Naive thymus-derived CD4-positive, alpha-beta T cell (primary cell): ENCODE measurements at regions not wholly inside any gene's neighbourhood (a gene's known extent, or its start where the extent isn't known, plus 50 kb on each side); places are given as distances from the start of the nearest gene placed in this dataset.
A peak's percentile ranks its signal among the peaks of the same experiment; 100 is the strongest.

Experiments used
- ATAC-seq: fragments of 150-1000 bp; cut with Tn5 transposase; 2 replicates; pipeline ENCODE4 v1.10.0; 2021; ENCODE audit warnings: mild to moderate bottlenecking, moderate library complexity
- CTCF ChIA-PET: fragments of 350-600 bp; sonication (Branson Sonifier 250); formaldehyde crosslinking; loops from one replicate; lab custom pipeline; 2021; ENCODE audit warnings: antibody characterized with exemption; lab: Charles Lee
- POLR2A ChIA-PET: fragments of 350-600 bp; sonication (Branson Sonifier 250); formaldehyde crosslinking; loops from one replicate; lab custom pipeline; 2021; ENCODE audit warnings: antibody characterized with exemption, inconsistent platforms; lab: Charles Lee
- DNase-seq, 9 donors: peaks; one replicate each; pipeline versions ENCODE4 v3.0.0 to v3.0.0-alpha.2; 2020 to 2022; ENCODE audit warnings: mixed read lengths in 1 of 9
- H3K27ac ChIP-seq: one replicate; pipeline ENCODE4 v1.7.0; 2013; ENCODE audit warnings: mild to moderate bottlenecking, low read depth, low read length, moderate library complexity
- H3K27me3 ChIP-seq, 2 donors: one replicate each; pipeline ENCODE4 v1.7.0; 2013; ENCODE audit warnings: low read length in 2 of 2, mild to moderate bottlenecking in 2 of 2, moderate library complexity in 2 of 2; ENCODE audit not compliant: control insufficient read depth in 2 of 2, insufficient read depth in 2 of 2
- H3K36me3 ChIP-seq, 3 experiments: 1 replicate in 2 of 3; 2 replicates in 1 of 3; pipeline ENCODE4 v1.7.0; 2013; ENCODE audit warnings: low read length in 3 of 3, mild to moderate bottlenecking in 3 of 3, moderate library complexity in 1 of 3; ENCODE audit not compliant: insufficient read depth in 3 of 3, control insufficient read depth in 2 of 3
- H3K4me1 ChIP-seq, 2 donors: one replicate each; pipeline ENCODE4 v1.7.0; 2013; ENCODE audit warnings: low read length in 2 of 2, mild to moderate bottlenecking in 2 of 2, moderate library complexity in 1 of 2; ENCODE audit not compliant: control insufficient read depth in 2 of 2, insufficient read depth in 2 of 2
- H3K4me3 ChIP-seq: 2 replicates; pipeline ENCODE4 v1.7.0; 2013; ENCODE audit warnings: mild to moderate bottlenecking, low read length
- H3K9me3 ChIP-seq, 3 experiments: 1 replicate in 2 of 3; 2 replicates in 1 of 3; pipeline ENCODE4 v1.7.0; 2013; ENCODE audit warnings: low read length in 3 of 3; ENCODE audit not compliant: control insufficient read depth in 2 of 3
- H3K27ac Mint-ChIP-seq, 9 donors: one replicate each; pipeline ENCODE4 v1.8.0; 2020 to 2022; ENCODE audit warnings: mixed read lengths in 9 of 9, mild to moderate bottlenecking in 8 of 9, moderate library complexity in 5 of 9, inconsistent platforms in 2 of 9
- H3K27me3 Mint-ChIP-seq, 5 donors: one replicate each; pipeline ENCODE4 v1.8.0; 2021 to 2022; ENCODE audit warnings: mixed read lengths in 5 of 5, mild to moderate bottlenecking in 1 of 5
- H3K36me3 Mint-ChIP-seq, 5 donors: one replicate each; pipeline ENCODE4 v1.8.0; 2020 to 2022; ENCODE audit warnings: mixed read lengths in 5 of 5, mild to moderate bottlenecking in 3 of 5, inconsistent platforms in 1 of 5
- H3K4me1 Mint-ChIP-seq, 7 donors: one replicate each; pipeline ENCODE4 v1.8.0; 2020 to 2022; ENCODE audit warnings: mixed read lengths in 7 of 7, mild to moderate bottlenecking in 3 of 7, inconsistent platforms in 1 of 7
- H3K4me3 Mint-ChIP-seq, 10 donors: one replicate each; pipeline ENCODE4 v1.8.0; 2020 to 2022; ENCODE audit warnings: mild to moderate bottlenecking in 10 of 10, mixed read lengths in 10 of 10, moderate library complexity in 6 of 10, inconsistent platforms in 2 of 10
- H3K9me3 Mint-ChIP-seq, 11 donors: one replicate each; pipeline ENCODE4 v1.8.0; 2020 to 2022; ENCODE audit warnings: mixed read lengths in 11 of 11, mild to moderate bottlenecking in 4 of 11, inconsistent platforms in 1 of 11, moderate library complexity in 1 of 11
- intact Hi-C, 2 donors: fragments of 100-400 bp; cut with micrococcal nuclease; formaldehyde crosslinking; loops; one replicate each; pipeline ENCODE4 v1.15.1; 2023

DNA sequence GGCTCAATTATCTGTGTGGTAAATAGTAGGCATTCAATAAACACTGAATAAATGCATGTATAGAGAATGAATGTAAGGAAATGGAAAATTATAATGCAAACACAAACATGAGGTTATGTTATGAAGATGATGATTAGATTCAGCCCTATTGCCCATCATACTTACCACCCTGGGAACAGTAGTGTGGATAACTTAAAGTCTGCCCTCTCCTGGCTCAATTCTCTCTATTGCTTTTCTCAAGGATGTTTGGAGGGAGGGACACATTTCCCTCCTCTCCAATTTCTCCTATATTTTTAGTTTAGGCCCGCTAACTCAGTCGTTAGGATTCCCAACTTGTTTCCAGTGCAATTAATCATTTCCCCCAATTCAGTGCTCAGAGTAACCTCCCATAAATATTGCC, 101.5 kb upstream of the TNR start:
- no peak for ATAC-seq
- H3K4me1 ChIP-seq: no peaks in the 10 kb centered on the region
- Mint-ChIP-seq H3K4me1 (peaks cover 0 to 2% (median 0%) of the 10 kb centered on the region in 7 donors), H3K4me3 (no peak overlapping the region), H3K27ac (no peak overlapping the region), H3K36me3 (no peaks in the 10 kb centered on the region), H3K9me3 (peaks cover 0 to 13% (median 3%) of the 10 kb centered on the region in 11 donors), H3K27me3 (peaks cover 4 to 57% (median 35%) of the 10 kb centered on the region in 5 donors)
- ChIA-PET POLR2A (no interaction called here), CTCF (no interaction called here)
- H3K36me3 ChIP-seq: no peaks in the 10 kb centered on the region
- no peaks in the 10 kb centered on the region for H3K27me3 ChIP-seq
- DNase-seq: no peak
- intact Hi-C loops: no loop called here
- H3K27ac ChIP-seq: no peak overlapping the region
- no peak overlapping the region for H3K4me3 ChIP-seq
- no peaks in the 10 kb centered on the region for H3K9me3 ChIP-seq

DNA sequence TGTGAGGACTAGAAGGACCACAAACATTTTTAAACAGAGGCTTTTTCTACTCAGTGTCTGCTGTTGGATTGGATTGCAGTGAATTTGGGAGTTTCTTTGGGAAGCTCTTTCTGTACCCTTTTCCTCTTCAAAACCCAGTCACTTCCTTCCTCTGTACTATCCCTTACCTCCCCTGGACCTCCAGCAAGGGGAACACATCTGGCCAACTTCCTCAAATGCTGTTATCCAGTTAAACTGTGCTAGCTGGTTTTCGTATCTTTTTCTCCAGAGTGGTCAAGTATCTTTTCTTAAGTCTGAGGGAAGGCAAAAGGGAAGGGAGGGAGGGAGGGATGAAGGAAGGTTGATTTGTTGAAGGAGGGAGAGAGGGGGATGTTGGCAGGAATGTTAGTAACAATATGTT, 99.2 kb upstream of the TNR start:
- H3K27ac ChIP-seq: no peak overlapping the region
- H3K4me1 ChIP-seq: no peaks in the 10 kb centered on the region
- Mint-ChIP-seq H3K36me3 (no peaks in the 10 kb centered on the region), H3K4me1 (peaks cover 0 to 2% (median 0%) of the 10 kb centered on the region in 7 donors), H3K9me3 (peaks cover 0 to 13% (median 5%) of the 10 kb centered on the region in 11 donors), H3K4me3 (no peak overlapping the region), H3K27me3 (peaks cover 7 to 56% (median 29%) of the 10 kb centered on the region in 5 donors), H3K27ac (no peak overlapping the region)
- DNase-seq (no peak), ATAC-seq (no peak)
- ChIA-PET CTCF (interaction anchor here (0.6 kb wide), 1 partner anchor 82 kb away, joined by 3 read pairs; no protein-coding TSS in a partner anchor), POLR2A (no interaction called here)
- intact Hi-C loops: no loop called here
- H3K9me3 ChIP-seq: no peaks in the 10 kb centered on the region
- no peaks in the 10 kb centered on the region for H3K27me3 ChIP-seq
- no peaks in the 10 kb centered on the region for H3K36me3 ChIP-seq
- no peak overlapping the region for H3K4me3 ChIP-seq

DNA sequence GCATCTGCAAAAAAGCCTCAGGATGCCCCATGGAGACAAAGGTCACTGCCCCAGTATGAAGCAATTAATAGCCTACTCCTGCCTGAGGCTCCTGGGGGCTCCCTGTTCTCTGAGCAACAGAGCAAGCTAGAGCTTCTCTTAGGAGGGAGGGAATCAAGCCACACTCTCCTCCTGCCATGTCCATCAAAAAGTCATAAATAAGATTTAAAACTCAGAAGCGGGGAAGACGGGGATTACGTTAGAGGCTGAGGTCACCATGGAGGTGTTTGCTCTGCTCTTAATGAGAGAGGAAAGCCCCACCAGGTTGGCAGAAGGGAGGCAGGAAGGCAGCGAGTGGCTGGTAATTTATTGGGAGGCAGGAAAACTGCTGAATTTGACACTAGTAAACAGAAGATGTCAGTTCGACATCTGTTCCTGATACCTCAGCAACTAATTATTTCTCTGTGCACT, 98.4 kb upstream of the TNR start:
- POLR2A ChIA-PET: no interaction called here
- no peaks in the 10 kb centered on the region for H3K27me3 ChIP-seq
- H3K36me3 ChIP-seq: no peaks in the 10 kb centered on the region
- H3K27ac Mint-ChIP-seq: no peak overlapping the region
- H3K4me3 ChIP-seq: no peak overlapping the region
- peaks cover 5 to 49% (median 29%) of the 10 kb centered on the region in 5 donors for H3K27me3 Mint-ChIP-seq
- H3K9me3 ChIP-seq: no peaks in the 10 kb centered on the region
- intact Hi-C loops: no loop called here
- no peaks in the 10 kb centered on the region for H3K4me1 ChIP-seq
- CTCF ChIA-PET: interaction anchor here (0.6 kb wide), 1 partner anchor 82 kb away, joined by 3 read pairs; no protein-coding TSS in a partner anchor
- H3K4me3 Mint-ChIP-seq: no peak overlapping the region
- peaks cover 0 to 13% (median 5%) of the 10 kb centered on the region in 11 donors for H3K9me3 Mint-ChIP-seq
- peaks cover 0 to 2% (median 0%) of the 10 kb centered on the region in 7 donors for H3K4me1 Mint-ChIP-seq
- no peak overlapping the region for H3K27ac ChIP-seq
- ATAC-seq (no peak), DNase-seq (no peak)
- H3K36me3 Mint-ChIP-seq: no peaks in the 10 kb centered on the region

DNA sequence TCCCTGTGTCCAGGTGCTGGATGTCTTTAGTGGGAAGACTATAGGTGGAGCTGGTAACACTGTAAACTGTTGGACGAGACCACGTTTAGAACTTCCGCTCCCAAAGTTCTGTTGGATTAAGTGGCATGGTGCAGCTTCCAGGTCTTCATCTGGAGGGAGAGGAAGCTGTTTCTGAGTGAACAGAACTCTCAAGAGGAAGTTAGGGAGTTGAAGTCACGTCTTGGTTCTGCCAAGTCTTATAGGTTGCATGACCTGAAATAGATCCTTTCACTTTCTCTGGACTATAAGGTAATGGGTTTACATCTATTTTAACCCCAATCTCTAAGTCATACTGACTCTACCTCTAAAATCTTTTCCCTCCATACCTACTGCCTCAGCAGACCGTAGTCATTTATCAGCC, 97.4 kb upstream of the TNR start:
- H3K27ac ChIP-seq: no peak overlapping the region
- no peak overlapping the region for H3K27ac Mint-ChIP-seq
- no peaks in the 10 kb centered on the region for H3K9me3 ChIP-seq
- H3K27me3 ChIP-seq: no peaks in the 10 kb centered on the region
- no peak overlapping the region for H3K4me3 Mint-ChIP-seq
- POLR2A ChIA-PET: no interaction called here
- ATAC-seq: no peak
- H3K36me3 Mint-ChIP-seq: no peaks in the 10 kb centered on the region
- H3K27me3 Mint-ChIP-seq: peaks cover 5 to 49% (median 20%) of the 10 kb centered on the region in 5 donors
- peaks cover 0 to 8% (median 5%) of the 10 kb centered on the region in 11 donors for H3K9me3 Mint-ChIP-seq
- CTCF ChIA-PET: interaction anchor here (0.5 kb wide), 1 partner anchor 1364 kb away, joined by 3 read pairs; no protein-coding TSS in a partner anchor
- no peaks in the 10 kb centered on the region for H3K36me3 ChIP-seq
- peaks cover 0 to 2% (median 0%) of the 10 kb centered on the region in 7 donors for H3K4me1 Mint-ChIP-seq
- intact Hi-C loops: no loop called here
- no peaks in the 10 kb centered on the region for H3K4me1 ChIP-seq
- no peak overlapping the region for H3K4me3 ChIP-seq
- no peak for DNase-seq

DNA sequence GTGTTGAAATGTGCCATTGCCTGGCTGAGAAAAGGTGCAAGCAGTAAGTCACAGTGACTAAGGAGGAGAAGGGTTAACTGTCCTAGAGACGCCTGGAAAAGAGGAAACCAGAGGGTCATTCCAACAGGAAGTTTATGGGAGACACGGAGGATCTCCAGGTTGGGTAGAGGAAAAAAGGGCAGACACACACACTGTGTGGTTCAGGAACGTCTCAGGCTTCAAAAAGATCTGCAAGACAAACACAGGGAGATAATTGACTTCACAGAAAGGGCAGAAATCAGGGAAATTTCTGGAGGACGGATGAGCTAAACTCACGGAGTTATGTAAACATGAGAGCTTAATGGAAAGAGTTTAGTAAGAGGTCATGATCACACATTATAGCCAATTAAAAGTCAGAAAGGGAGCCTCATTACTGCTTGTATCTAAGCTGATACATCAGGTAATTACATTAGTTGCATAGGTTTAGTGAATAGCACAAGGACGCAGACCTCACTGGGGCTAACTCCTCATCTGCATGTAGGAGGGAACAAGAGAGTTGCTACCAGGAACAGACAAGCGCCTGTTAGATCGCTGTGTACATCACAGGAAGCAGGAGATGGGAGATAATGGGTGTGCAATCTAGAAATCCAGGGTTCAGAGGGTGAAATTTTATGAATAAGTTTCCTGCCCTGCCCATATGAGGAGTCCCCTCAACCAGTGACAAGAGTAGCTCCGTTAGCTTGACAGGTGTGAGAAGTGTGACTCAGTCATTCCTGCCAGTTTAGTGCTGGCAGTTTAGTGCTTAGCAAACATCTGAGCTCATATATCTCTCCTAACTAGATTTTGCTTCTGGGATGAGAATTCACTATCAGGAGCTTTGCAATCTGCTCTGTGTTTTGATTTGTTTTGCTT, 96.6 kb upstream of the TNR start:
- Mint-ChIP-seq H3K27me3 (peaks cover 5 to 46% (median 18%) of the 10 kb centered on the region in 5 donors), H3K4me3 (no peak overlapping the region), H3K27ac (no peak overlapping the region), H3K4me1 (peaks cover 0 to 2% (median 0%) of the 10 kb centered on the region in 7 donors), H3K36me3 (no peaks in the 10 kb centered on the region), H3K9me3 (peaks cover 0 to 8% (median 5%) of the 10 kb centered on the region in 11 donors)
- CTCF ChIA-PET: no interaction called here
- Histone ChIP-seq H3K36me3 (no peaks in the 10 kb centered on the region), H3K27ac (no peak overlapping the region), H3K9me3 (no peaks in the 10 kb centered on the region), H3K4me1 (no peaks in the 10 kb centered on the region), H3K27me3 (no peaks in the 10 kb centered on the region), H3K4me3 (no peak overlapping the region)
- POLR2A ChIA-PET: no interaction called here
- DNase-seq (no peak), ATAC-seq (no peak)
- intact Hi-C loops: no loop called here

DNA sequence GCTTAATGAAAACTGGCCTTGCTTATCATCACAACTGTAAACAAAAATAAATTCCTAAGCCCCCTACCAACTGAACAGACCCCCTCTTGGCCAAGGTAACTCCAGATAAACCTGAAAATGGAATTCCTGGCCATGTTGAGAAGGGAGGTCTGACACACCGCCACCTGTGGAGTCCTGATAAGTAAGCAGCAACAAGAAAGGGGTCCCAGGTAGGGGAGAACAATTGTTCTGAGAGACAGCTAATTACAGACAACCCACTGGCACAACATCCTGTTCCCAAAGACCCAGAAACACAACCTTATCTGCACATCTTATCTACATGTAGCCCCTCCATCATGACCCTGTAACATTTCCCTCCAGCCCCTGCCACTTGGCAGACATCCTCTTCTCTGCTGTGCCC, 91.2 kb upstream of the TNR start:
- Mint-ChIP-seq H3K4me3 (no peak overlapping the region), H3K36me3 (no peaks in the 10 kb centered on the region), H3K9me3 (peaks cover 0 to 11% (median 5%) of the 10 kb centered on the region in 11 donors), H3K27ac (peak overlapping the region in 1 of 9 donors; percentile 11), H3K27me3 (peaks cover 3 to 30% (median 8%) of the 10 kb centered on the region in 5 donors), H3K4me1 (no peaks in the 10 kb centered on the region)
- no peak overlapping the region for H3K27ac ChIP-seq
- no peaks in the 10 kb centered on the region for H3K4me1 ChIP-seq
- no peaks in the 10 kb centered on the region for H3K36me3 ChIP-seq
- ATAC-seq (no peak), DNase-seq (no peak)
- ChIA-PET CTCF (no interaction called here), POLR2A (no interaction called here)
- intact Hi-C loops: no loop called here
- H3K9me3 ChIP-seq: no peaks in the 10 kb centered on the region
- no peak overlapping the region for H3K4me3 ChIP-seq
- no peaks in the 10 kb centered on the region for H3K27me3 ChIP-seq
